Kidney capillary endothelial cell (primary cell): ENCODE measurements at regions not wholly inside any gene's neighbourhood (a gene's known extent, or its start where the extent isn't known, plus 50 kb on each side); places are given as distances from the start of the nearest gene placed in this dataset.

ENCODE experiments used
- DNase-seq: peaks from one replicate; pipeline ENCODE4 v3.0.0-alpha.2; 2018; ENCODE audit warnings: low spot score

DNA sequence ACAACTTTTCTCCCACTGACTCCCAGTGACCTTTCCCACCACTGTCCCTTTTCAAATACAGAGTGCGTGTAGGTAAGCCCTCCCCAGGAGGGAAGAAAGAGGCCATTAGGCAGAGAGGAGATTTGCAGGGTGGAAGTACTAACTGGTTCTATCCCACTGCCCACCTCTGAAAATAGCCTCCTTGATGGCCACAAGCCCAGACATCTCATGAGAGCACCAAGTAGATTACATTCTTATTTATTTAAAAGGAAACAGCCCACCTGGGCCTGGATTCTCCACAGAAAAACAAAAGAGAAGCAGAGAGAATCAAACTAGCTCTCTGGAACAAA, 445.3 kb downstream of the FOXO1 start:
- no peak for DNase-seq

DNA sequence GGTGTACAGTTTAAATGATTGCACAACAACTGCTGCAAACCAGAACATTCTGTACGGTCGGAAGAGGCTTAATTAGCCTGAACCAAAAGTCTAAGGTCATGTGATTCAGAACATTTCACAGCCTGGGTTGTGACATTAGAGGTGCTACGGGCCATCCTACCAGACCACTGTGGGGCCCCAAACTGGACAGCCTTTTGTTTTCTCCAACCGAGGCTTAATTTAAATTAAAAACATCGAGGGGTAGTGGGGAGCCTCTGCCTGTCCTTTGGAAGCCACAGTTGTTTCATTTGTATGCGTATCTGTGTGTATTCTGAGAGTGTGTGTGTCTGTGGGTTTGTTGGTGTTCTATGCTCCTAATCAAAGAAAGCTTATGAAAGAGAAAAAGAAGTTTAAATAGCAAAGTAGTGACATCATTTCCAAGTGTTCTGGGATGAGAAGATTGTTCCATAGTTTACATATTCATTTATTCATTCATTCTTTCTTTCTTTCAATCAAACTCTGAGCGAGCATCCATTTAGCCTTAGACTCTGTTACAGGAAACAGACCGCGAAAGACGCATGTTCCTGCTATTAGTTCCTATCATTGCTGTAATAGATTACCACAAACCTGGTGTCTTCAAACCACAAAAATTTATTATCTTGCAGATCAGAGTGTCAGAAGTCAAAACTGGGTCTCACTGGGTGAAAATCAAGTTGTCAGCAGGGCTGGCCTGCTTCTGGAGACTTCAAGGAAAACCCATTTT, 444.8 kb downstream of the FOXO1 start:
- DNase-seq = no peak

DNA sequence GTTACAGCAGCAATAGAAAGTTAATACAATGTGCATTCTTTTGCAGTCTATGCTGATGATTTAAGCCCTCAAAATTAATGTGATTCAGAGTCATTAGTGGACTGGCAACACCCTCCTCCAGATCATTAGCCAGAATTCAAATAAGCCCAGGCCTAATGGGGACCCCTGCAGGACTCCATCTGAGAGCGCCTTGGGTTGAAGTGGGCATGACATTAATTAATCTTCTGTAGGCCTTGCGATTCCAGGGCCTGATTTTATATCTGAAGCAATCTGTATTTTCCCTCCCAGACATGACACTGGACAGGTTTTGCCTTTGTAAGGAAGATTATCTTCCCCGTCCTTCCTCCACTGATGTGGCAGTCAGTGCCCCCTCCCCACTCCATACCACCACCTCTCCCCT, 442.9 kb downstream of the FOXO1 start:
- DNase-seq = no peak

DNA sequence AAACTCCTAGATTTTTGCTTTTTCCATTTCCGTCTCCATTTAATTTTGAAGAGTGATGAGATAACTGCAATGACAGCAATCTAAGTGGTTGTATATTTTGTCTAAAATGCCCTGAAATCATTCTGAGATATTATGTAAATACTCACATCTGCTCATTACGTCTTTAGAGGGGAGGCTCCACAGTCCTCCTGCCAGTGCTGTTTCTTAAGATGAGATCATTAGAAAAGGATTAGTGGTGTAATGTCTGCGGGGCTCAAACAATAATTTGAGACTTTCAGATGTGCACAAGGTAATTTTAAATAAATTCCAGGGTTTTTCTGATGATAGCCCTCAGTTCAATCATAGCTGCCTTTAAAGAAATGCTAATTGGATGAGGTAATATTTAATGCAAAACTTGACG, 437.9 kb downstream of the FOXO1 start:
- no peak for DNase-seq

DNA sequence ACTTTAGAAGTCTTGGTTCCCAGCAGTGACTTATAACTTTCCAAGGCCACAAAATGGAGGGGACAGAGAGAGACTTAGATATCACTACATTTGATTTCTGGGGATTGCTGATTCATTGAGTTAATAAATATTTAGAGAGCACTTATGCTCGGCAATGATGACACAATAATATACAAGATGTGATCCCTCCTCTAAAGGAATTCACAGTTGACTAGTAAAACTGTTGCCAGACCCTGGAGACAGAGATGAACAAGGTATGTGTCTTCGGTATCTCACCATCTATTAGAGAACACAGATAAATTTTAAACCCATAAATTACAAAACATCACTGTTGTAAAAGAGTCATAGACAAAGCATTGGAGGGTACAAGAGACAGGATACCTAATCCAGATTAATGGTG, 437.5 kb downstream of the FOXO1 start:
- DNase-seq = no peak

DNA sequence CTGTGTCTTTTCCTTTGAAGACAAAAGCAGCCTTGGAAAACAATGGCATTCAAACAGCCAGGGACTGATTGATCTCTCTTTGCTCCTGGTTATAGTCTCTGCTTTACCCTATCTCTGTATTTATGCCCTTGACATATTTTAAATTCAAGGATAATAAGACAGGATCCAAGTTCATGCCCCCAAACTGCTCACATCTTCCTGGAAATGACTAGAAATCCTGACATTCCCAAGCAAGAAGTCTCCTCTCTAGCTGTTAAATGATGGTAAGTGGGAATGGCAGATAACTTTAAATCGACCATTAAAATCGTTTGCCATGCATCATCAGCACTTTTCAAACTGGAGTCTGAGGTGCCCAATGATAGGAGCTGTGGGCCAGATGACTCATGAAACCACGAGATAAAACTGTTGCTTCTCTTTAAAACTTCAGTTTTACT, 435.6 kb downstream of the FOXO1 start:
- peak; percentile 61 for DNase-seq

DNA sequence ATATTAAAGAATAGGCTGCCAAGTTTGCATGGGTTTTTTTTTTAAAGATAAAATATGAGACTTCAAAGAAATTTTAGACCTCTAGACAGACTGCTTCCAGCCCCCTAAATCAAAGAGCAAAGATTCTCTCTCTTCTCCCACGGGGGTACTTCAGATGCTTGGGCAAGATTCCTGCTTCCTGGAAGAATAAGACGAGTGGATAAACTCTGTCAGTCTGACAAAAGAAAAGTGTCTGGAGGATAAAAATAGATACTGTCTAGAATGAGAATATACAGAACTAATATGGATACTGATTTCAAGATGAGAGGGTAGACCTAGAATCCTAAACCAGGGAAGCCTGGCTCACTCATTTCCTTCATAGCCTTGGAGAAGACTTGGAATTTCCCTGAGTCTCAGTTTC, 435.1 kb downstream of the FOXO1 start:
- DNase-seq = no peak

DNA sequence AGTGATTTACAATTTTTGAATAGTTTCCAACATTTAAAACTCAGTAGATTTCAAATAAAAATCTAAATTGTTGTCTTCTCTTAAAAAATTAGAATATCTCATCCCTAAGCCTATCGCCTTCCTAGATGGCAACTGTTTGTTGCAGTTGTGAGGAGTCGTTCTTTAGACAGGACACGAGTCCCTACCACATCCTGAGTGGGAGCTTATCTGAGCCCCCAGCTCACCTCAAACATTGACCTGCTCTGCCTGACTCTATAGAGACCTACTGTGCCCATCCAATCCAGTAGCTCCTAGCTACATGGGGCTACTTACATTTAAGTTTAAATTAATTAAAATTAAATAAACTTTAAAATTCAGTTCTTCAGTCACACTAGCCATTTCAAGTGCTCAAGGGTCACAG, 434.7 kb downstream of the FOXO1 start:
- no peak for DNase-seq

DNA sequence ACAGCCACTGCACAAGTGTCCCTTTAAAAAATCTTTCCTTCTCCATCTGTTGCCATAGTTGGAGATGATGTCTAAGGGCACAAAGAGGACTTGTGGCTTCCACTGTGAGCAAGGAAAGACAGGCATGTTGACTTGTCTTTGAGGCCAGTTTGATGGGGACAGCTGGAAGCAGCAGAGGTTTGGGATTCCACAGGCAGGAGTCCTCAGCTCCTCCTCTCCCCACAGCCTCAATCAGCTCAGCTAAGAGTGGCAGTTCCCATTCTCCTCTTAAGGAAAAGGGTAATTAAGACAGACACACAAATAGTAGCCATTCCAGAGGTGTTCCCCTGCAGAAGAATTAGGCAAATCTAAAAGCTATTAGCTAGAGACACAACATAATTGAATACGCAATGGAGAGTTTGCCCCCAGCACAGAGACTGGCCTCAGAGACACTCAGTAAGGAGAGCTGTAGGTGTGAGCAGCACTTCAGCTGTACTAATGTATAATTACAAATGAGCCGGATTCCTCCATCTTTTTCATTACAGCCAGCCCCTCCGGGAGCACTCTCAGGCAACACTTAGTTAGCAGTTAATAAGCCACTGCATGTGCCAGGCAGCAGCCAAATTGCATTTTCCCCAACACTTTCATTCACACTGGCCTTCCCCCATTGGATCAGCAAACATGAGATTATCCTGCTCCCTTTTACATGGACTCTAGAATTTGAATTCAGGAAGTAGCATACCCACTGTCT, 434.0 kb downstream of the FOXO1 start:
- DNase-seq = no peak

DNA sequence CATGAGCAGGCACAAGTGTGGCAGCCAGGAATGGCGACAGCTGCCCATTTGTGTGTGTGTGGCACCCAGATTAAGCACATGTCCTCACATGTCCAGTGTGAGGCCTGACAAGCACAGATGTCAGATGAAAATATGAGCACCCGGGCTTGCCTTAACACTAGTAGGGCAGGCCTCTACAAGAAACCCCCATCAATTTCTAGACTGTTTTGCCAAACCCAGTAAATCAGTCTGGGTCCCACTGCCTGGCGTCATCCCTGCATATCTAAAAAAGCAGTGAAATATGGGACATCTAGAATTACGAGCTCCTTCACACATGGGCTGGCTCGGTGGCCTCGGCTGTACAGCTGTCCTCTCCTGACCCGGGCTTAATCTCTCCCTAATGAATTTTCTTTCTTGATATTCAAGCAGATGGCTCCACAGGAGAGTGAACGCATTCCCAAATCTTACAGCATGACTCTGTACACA, 432.7 kb downstream of the FOXO1 start:
- DNase-seq = no peak

DNA sequence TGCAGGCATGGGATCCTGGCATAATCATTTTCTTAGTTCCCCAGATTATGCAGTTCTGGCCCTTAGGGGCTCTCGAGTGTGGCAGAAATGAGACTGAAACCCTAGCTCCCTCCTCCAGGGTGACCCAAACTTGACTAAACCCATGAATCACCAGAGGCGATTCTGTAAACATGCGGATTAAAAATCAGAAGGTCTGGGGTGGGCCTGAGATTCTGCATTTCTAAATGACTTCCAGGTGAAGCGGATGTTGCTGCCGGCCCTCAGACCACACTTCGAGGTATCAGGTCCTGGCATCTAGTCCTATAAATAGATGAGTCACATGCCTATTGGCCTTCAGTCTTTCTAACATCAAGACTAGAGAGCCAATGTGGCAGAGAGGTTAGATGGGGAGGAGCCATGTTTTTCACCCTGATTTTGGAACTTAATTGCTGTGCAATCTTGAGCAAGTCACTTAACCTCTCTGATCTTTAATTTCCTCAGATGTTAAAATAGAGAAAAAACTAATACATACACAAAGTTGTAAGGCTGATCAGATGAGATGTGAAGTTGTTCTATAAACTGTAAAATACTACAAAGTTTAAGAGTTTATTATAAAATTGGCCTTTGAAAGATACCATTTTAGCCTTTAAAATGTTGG, 431.2 kb downstream of the FOXO1 start:
- DNase-seq = no peak

DNA sequence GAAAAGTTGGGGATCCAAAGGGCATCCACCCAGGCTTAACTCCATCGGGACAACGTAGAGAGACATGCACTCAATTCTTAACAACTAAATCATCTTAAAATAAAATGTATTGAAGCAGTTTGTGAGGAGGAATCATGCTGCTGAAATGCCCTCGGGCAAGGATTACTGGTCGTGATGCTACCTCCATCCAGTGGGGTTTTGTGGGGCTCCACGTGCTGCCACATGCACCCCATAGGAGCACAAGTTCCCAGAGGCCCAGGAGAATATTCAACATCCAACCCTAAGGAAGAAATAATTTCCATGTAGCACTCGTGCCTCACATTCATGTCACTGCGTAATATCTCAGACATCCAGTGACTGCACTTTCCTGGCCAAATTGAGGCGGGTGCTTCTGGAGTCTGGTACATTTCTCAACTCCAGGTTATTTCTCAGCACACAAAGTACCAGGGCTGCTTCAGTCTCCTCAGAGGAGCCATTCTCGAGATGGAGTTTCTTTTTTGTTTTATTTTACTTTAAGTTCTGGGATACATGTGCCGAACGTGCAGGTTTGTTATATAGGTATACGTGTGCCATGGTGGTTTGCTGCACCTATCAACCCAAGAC, 429.8 kb downstream of the FOXO1 start:
- no peak for DNase-seq

DNA sequence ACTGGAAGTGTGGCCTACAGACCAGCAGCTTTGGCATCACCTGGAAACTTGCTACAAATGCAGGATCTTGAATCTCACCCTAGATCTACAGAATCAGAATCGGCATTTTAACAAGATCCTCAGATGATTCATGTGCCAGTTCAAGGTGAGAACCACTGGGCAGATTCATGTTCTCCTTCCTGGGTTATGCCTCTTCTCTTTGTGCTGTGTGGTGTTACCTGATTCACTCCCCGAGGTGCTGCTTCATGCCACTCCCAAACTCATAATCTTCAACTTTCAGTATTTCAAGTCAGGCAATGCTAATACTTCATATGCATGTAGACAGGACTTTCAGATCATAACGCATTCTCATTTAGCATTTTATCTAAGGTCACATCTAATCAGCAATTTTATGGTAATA, 427.7 kb downstream of the FOXO1 start:
- DNase-seq = no peak

DNA sequence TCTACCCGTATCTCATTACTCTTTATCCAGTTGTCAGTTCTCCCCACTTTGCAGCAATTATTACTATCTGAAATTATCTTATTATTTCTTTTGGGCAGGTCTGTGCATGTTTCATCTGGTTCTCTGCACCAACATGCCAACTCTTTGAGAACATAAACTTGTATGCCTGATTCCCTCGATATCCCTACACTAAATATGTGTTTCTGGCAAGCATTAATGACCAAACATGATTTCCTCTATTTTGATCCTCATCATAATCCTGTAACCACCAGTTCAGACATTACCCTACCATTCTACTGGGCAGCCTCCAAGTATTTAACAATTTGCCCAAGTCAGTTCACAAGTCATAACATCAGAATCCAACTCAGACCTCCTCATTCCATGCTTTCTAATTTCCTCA, 426.1 kb downstream of the FOXO1 start:
- no peak for DNase-seq

DNA sequence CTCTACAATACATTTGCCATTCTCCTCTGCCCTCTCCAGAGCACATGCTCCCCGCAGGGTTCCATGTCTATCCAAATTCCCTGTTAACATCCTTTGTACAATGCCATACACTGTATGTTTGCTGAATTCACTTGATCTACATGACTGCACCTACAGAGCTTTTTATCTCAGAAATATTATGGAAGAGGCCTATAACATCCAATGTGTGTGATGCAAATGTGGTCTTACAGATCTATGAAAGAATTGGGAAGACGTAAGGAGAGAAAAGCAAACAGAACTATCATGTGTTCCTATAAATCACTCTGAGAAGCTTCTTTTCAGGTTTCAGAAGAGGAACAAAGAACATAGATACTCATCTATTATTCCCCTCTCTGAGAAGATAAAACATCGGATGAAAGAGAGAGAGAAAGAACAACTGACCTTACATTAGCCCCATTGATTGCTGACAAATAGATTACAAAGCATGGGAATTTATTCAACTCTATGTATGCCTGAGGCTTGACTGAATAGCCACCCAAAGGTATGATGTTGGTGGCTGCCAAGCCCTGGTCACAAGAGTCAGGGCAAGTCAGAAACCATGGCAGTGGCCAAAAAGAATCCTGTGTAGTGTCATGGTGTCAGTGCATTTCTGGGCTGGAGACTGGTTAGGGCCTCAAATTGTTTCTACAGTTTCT, 425.2 kb downstream of the FOXO1 start:
- no peak for DNase-seq

DNA sequence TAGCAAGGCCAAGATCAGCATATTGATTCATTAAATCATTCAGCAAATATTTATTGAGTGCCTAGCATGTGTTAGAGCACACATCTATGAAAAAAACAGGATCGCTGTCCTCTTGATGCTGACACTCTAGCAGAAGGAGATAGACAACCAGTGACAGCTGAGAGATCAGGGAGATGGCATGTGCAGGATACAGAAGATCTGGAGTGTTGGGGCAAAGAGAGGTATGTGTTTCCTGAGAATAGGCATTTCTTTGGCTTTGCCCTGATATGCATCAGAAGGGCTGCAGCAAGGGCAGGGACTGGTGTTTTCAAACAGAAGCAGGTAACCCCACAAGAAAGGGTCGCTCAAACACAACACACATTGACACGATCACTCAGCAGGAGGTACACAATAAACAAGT, 423.4 kb downstream of the FOXO1 start:
- no peak for DNase-seq

DNA sequence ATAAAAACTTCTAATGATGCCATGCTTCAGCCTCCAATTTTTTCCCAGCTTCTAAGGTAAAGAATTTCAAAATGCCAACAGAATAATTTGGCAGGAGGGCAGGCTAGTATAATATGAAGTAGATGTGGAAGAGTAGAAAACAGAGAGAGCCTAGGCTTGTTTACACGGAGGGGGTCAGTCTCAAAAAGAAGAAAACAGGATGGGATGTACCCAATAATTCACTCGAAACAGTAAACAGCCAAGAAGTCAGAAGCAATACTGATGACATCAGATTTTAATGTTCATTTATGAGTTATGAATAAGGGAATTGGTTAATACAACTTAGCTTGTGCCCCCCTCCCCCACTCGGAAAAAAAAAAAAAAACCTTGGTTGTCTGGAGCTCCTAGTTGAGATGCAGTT, 422.5 kb downstream of the FOXO1 start:
- DNase-seq = no peak

DNA sequence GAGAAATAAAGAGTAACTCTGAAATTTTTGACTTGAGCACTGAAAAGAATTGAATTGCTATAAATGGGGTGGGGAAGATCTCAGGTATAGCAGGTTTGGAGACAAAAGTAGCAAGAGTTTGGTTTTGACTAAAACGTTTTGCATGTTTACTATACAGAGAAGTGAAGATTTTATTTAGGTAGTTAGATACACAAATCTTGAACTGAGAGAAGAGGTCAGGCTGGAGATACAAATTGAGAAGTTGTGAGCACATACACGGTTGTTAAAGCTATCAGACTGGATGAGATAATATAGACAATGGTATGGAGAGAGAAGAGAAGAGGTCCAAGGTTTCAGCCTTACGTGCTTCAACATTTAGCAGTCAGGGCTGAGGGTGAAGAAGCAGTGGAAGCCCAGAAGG, 420.9 kb downstream of the FOXO1 start:
- no peak for DNase-seq

DNA sequence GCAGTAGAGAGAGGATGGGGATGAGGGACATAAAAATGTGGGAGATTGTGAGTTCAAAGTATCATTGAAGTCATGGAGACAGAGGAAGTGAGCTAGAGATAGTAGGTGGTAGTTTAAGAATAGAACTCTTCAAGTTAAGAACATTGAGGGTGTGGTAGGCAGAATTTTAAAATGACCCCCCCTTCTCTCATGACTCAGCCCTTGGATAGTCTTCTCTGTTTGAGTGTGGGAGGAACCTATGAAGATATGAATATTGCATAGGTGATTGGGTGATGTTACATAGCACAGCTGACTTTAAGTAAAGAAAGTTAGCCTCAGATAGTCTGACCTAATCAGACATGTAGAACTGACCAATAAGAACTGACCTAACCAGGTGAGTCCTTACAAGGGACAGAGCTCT, 418.6 kb downstream of the FOXO1 start:
- DNase-seq = no peak

DNA sequence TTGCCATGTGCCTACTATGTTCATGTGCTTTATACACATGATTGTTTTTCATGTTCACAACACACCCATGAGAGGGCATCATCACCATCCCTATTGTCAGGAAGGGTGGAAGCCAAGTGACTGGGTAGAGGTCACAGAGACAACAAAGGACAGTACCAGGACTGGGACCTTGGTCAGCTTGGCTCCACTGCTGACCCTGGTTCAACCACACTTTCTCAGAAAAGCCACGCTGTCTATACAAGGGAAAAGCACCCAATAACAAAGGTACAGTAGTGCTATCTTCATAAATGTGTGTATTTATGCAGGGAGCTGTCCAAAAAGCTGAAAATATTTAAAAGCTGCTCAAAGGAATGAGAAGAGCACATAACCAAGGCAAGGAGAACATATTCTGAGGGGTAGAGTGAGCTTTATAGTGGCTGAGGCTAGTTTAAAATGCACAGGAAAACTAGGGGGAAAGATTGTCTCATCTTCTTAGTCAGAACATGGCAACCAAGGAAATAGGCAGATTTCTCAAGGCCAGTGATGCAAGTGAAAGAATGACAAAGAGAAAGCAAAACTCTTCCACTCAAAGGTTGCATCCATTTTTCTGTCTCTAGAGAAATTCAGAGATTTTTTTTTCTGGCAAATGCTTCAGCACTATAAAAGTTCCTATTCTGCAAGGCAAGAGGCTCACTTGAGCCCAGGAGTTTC, 415.0 kb downstream of the FOXO1 start:
- no peak for DNase-seq

DNA sequence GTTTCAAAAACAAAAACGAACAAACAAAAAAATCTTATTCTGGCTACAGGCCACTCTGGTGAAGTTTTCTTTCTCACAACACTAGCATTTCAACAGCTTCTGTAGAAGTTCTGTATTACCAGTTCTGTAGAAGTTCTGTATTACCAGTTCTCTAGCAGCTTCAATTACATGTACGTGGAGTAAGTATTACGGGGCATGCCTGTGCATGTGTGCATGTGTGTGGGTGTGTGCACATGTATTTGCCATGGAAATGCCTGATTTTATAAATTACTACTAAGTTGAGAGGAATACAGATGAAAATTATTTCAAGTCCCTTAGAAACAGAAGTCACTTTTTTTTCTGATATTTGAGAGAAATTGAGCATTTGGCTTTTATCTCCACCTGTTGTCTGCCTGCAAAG, 414.2 kb downstream of the FOXO1 start:
- DNase-seq = no peak

DNA sequence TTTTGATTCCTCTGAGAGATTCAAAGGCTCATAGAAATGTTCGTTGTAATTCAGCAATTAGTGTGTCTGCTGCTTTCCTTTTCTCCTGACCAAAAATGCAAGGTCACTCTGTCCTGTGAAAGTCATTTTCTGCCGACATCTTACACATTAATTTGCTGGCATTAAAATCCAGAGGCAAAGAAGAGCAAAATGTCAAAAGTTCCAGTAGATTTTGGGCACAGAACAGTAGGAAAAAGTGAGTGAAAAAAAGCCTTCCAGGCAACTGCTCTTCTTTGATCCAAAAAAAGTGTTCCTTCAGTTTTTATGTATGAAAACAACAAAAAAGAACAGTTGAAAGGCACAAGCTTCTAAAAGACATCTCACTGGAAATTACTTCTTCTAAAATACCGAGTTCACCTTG, 413.8 kb downstream of the FOXO1 start:
- DNase-seq = no peak
